Left lung (tissue), 4 donors: ENCODE measurements at regions not wholly inside any gene's neighbourhood (a gene's known extent, or its start where the extent isn't known, plus 50 kb on each side); places are given as distances from the start of the nearest gene placed in this dataset.

Experiments used
- ATAC-seq: fragments of 200-7000 bp; cut with Tn5 transposase; one replicate; pipeline ENCODE4 v1.9.1; 2020; ENCODE audit warnings: moderate library complexity
- DNase-seq, 4 donors: peaks; one replicate each; pipeline ENCODE4 v3.0.0-alpha.2; 2013 to 2020
- H3K27ac ChIP-seq, 2 donors: fragments of 200-600 bp; sonication (generic) in 1 of 2; one replicate each; pipeline versions ENCODE4 v1.5.0 to v1.8.0; 2020 to 2021
- H3K27me3 ChIP-seq, 2 donors: fragments of 200-600 bp; sonication (generic) in 1 of 2; one replicate each; pipeline versions ENCODE4 v1.5.0 to v1.8.0; 2020 to 2021
- H3K36me3 ChIP-seq, 2 donors: fragments of 200-600 bp; sonication (generic) in 1 of 2; one replicate each; pipeline versions ENCODE4 v1.5.0 to v1.8.0; 2020 to 2021
- H3K4me1 ChIP-seq, 2 donors: fragments of 200-600 bp; one replicate each; pipeline ENCODE4 v1.8.0; 2021
- H3K4me3 ChIP-seq, 2 donors: fragments of 200-600 bp; sonication (generic) in 1 of 2; one replicate each; pipeline versions ENCODE4 v1.5.0 to v1.8.0; 2020 to 2021; ENCODE audit warnings: mild to moderate bottlenecking in 1 of 2
- H3K9me3 ChIP-seq, 2 donors: fragments of 200-600 bp; sonication (generic) in 1 of 2; one replicate each; pipeline versions ENCODE4 v1.5.0 to v1.8.0; 2020 to 2021
- intact Hi-C, 2 donors: fragments of 100-400 bp; cut with DNase I; formaldehyde crosslinking; loops; one replicate each; pipeline versions ENCODE4 v1.11.2 to v1.14.2; 2022
- TF ChIP-seq, protein P1 (sequence below), 2 donors: fragments of 200-600 bp; sonication (generic) in 1 of 2; IDR thresholded peaks; one replicate each; pipeline versions ENCODE4 v1.5.0 to v1.8.0; 2021; ENCODE audit warnings: antibody characterized with exemption in 2 of 2
- donor health status: DM: no; HTN: yes; CAD: no.
- donor health status: DM: no; HTN: no; CAD: no.

DNA sequence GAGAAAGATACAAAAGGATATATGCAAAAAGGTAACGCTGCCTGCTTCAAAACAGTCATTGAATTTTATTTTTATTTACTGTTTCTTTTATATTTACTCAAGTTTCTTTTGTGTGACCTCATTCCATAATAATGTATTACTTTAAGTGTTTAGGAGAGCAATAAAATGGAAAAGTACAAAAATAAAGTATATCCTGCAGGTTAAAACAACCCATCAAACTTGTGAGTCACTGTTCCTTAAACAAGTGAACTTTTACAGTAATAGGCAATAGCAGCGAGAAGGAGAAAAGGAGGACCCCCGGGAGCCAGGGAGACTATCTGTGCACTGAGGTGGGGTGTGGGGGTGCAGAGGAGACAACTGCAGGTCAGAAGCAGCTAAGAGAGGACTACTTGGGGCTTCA, 124.5 kb downstream of the EN1 start:
- Histone ChIP-seq H3K9me3 (peaks cover 0 to 3% of the 10 kb centered on the region in 2 donors), H3K4me3 (no peak overlapping the region), H3K27ac (no peak overlapping the region), H3K4me1 (no peaks in the 10 kb centered on the region), H3K27me3 (no peaks in the 10 kb centered on the region), H3K36me3 (no peaks in the 10 kb centered on the region)
- intact Hi-C loops = no loop called here
- DNase-seq = no peak
- TF ChIP-seq, protein P1, sequence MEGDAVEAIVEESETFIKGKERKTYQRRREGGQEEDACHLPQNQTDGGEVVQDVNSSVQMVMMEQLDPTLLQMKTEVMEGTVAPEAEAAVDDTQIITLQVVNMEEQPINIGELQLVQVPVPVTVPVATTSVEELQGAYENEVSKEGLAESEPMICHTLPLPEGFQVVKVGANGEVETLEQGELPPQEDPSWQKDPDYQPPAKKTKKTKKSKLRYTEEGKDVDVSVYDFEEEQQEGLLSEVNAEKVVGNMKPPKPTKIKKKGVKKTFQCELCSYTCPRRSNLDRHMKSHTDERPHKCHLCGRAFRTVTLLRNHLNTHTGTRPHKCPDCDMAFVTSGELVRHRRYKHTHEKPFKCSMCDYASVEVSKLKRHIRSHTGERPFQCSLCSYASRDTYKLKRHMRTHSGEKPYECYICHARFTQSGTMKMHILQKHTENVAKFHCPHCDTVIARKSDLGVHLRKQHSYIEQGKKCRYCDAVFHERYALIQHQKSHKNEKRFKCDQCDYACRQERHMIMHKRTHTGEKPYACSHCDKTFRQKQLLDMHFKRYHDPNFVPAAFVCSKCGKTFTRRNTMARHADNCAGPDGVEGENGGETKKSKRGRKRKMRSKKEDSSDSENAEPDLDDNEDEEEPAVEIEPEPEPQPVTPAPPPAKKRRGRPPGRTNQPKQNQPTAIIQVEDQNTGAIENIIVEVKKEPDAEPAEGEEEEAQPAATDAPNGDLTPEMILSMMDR (IDR thresholded peaks at IDR 0.05) = no peak
- no peak for ATAC-seq

DNA sequence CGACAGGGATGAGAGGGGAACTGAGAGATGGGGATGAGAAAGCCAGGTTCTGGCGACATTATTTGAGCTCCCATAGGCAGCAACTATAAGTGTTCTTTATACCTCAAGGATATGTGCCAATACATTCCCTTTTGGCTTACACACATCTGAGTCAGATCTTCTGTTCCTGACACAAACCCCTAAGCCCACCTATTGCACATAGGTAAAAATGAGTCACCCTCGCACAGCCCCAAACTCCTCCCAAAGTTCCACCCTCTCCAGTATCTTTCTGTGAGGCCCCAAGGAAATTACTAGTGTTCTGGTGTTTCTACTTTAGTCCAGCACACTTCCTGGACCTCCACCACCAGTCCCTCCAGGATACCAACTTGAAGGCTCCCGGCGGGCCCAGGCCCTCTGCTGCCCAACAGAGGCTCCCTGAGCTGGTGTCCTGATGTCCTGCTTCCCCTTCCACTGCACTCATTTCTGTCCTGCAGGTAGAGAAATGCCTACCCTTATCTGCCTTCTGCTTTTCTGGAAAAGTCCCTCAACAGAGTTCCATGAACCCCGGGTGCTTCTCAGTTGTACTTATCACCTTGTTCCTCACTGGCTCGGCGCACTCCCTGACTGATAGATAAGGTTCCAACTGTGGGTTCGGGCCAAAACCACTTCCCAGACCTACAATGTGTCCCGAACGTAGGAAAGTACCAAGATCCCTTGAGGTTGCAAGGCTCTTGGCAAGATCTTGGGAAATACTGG, 125.5 kb downstream of the EN1 start:
- Histone ChIP-seq H3K4me3 (no peak overlapping the region), H3K4me1 (no peaks in the 10 kb centered on the region), H3K9me3 (peaks cover 0 to under 1% of the 10 kb centered on the region in 2 donors), H3K27me3 (no peaks in the 10 kb centered on the region), H3K36me3 (no peaks in the 10 kb centered on the region), H3K27ac (no peak overlapping the region)
- intact Hi-C loops = no loop called here
- DNase-seq = no peak
- TF ChIP-seq, protein P1 (IDR thresholded peaks at IDR 0.05) = no peak
- no peak for ATAC-seq

DNA sequence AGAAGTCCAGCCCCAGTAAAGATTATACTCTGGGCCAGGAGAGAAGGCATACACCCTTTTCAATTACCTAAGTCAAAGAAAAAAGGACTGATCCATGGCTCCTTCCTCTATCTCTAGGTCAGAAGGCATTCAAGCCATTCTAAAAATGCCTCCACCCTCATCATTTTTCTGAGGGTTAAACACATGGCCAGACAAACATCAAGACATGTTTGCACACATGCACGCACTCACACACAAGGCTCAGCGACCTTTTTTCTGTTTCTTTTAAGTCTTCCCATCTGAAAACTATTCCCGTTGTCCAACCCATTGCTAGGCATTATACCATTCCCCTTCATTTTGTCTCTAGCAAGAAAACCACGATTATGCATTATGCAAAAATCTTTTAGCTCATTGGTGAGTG, 126.6 kb downstream of the EN1 start:
- H3K27me3 ChIP-seq = no peaks in the 10 kb centered on the region
- H3K4me1 ChIP-seq = no peaks in the 10 kb centered on the region
- H3K4me3 ChIP-seq = no peak overlapping the region
- H3K36me3 ChIP-seq = no peaks in the 10 kb centered on the region
- no peaks in the 10 kb centered on the region for H3K9me3 ChIP-seq
- DNase-seq (no peak), ATAC-seq (no peak)
- intact Hi-C loops = no loop called here
- TF ChIP-seq, protein P1 (IDR thresholded peaks at IDR 0.05) = no peak
- no peak overlapping the region for H3K27ac ChIP-seq

DNA sequence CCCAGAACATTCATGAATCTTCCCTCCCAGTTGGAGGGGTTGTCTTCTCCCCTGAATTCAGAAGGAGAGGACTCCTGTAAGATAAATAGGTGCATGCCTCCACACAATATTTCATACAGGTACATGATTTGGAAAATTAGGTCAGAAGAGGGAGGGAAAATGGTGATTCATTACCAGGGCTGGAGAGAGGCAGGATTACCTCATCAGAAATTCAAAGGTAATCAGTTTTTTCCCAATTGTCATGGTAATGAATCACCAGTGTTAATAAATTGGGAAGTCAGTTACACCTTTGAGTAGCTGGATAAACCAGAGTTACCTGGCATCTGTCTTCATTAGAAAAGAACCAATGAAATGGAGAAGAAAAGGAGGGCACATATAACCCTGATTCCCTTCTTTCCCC, 128.5 kb downstream of the EN1 start:
- Histone ChIP-seq H3K9me3 (no peaks in the 10 kb centered on the region), H3K4me3 (no peak overlapping the region), H3K36me3 (no peaks in the 10 kb centered on the region), H3K27me3 (no peaks in the 10 kb centered on the region), H3K27ac (no peak overlapping the region), H3K4me1 (no peaks in the 10 kb centered on the region)
- TF ChIP-seq, protein P1 (IDR thresholded peaks at IDR 0.05) = no peak
- ATAC-seq = no peak
- intact Hi-C loops = no loop called here
- no peak for DNase-seq

DNA sequence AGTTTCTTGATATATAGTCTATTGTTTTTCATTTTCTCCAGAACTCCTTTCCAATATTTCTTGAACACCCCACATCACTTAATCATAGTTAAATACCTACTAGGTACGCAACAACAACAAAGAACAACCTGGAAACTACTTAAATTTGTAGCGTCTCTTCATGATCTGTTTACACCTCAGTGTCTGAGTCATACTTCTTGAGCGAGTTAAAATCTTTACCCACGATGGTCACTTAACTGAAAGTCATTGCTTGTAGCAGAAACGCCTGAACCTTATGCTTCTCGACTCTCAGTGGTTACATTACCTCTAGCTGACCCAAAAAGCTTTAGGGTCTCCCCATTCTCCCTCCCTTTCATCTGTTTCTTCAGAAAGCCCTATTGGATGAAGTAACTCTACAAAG, 131.3 kb downstream of the EN1 start:
- no peaks in the 10 kb centered on the region for H3K4me1 ChIP-seq
- TF ChIP-seq, protein P1 (IDR thresholded peaks at IDR 0.05) = no peak
- ATAC-seq (no peak), DNase-seq (no peak)
- no peak overlapping the region for H3K4me3 ChIP-seq
- H3K36me3 ChIP-seq = no peaks in the 10 kb centered on the region
- no peaks in the 10 kb centered on the region for H3K27me3 ChIP-seq
- no peaks in the 10 kb centered on the region for H3K9me3 ChIP-seq
- no peak overlapping the region for H3K27ac ChIP-seq
- intact Hi-C loops = no loop called here
